ENCODE measurements at regions not wholly inside any gene's neighbourhood (a gene's known extent, or its start where the extent isn't known, plus 50 kb on each side); places are given as distances from the start of the nearest gene placed in this dataset.

- TF ChIP-seq CTCF (IDR thresholded peaks at IDR 0.05) (no peak), POLR2A (IDR thresholded peaks at IDR 0.05) (no peak), EP300 (IDR thresholded peaks at IDR 0.05) (no peak), POLR2AphosphoS5 (IDR thresholded peaks at IDR 0.05) (no peak)
Measured at GRCh38 chr18:39998317-39998716, 1956.7 kb upstream of the PIK3C3 start.

Measured in sigmoid colon (tissue), 4 donors.